GM21737 (cell line): ENCODE measurements at regions not wholly inside any gene's neighbourhood (a gene's known extent, or its start where the extent isn't known, plus 50 kb on each side); places are given as distances from the start of the nearest gene placed in this dataset.
"Not testable (repeated sequence)": the region's sequence is repeated elsewhere in the genome, so short reads cannot be mapped to it uniquely, and the experiment has no call there.

Experiments
- ATAC-seq: cut with Tn5 transposase; IDR thresholded peaks from one replicate; pipeline ENCODE4 v1.9.1; 2021; ENCODE audit warnings: mild to moderate bottlenecking, moderate library complexity; ENCODE audit not compliant: unreplicated experiment

GRCh38 chr10:29189256-29189655 lies 99.6 kb upstream of the LYZL1 start:
- ATAC-seq = no peak

GRCh38 chr10:29191674-29192073 lies 97.2 kb upstream of the LYZL1 start:
- no peak for ATAC-seq

- ATAC-seq = no peak
Observed at GRCh38 chr10:29199339-29199738, 89.5 kb upstream of the LYZL1 start.

GRCh38 chr10:29199941-29200679 lies 88.8 kb upstream of the LYZL1 start:
- no peak for ATAC-seq

- no peak for ATAC-seq
Observed at GRCh38 chr10:29202386-29202940, 86.4 kb upstream of the LYZL1 start.

GRCh38 chr10:29203432-29203831 lies 85.4 kb upstream of the LYZL1 start:
- ATAC-seq = no peak

GRCh38 chr10:29204070-29204800 lies 84.6 kb upstream of the LYZL1 start:
- no peak for ATAC-seq

- ATAC-seq = no peak
Observed at GRCh38 chr10:29205787-29206186, 83.1 kb upstream of the LYZL1 start.

- no peak for ATAC-seq
Observed at GRCh38 chr10:29208845-29209244, 80.0 kb upstream of the LYZL1 start.

- no peak for ATAC-seq
Observed at GRCh38 chr10:29209830-29210229, 79.0 kb upstream of the LYZL1 start.

GRCh38 chr10:29210266-29210868 lies 78.5 kb upstream of the LYZL1 start:
- no peak for ATAC-seq

- no peak for ATAC-seq
Observed at GRCh38 chr10:29212597-29212996, 76.3 kb upstream of the LYZL1 start.

- ATAC-seq = no peak
Observed at GRCh38 chr10:29214551-29214950, 74.3 kb upstream of the LYZL1 start.

GRCh38 chr10:29217292-29217738 lies 71.6 kb upstream of the LYZL1 start:
- ATAC-seq = no peak

GRCh38 chr10:29223326-29223725 lies 65.5 kb upstream of the LYZL1 start:
- no peak for ATAC-seq

- no peak for ATAC-seq
Observed at GRCh38 chr10:29224631-29225030, 64.2 kb upstream of the LYZL1 start.

GRCh38 chr10:29227201-29227600 lies 61.7 kb upstream of the LYZL1 start:
- no peak for ATAC-seq

- no peak for ATAC-seq
Observed at GRCh38 chr10:29228562-29228961, 60.3 kb upstream of the LYZL1 start.

GRCh38 chr10:29229258-29229705 lies 59.6 kb upstream of the LYZL1 start:
- ATAC-seq = no peak

- not testable (repeated sequence) for ATAC-seq
Observed at GRCh38 chr10:29236910-29237309, 52.0 kb upstream of the LYZL1 start.

GRCh38 chr10:29237786-29238185 lies 51.1 kb upstream of the LYZL1 start:
- ATAC-seq = no peak
